GM21723 (cell line): ENCODE measurements at regions not wholly inside any gene's neighbourhood (a gene's known extent, or its start where the extent isn't known, plus 50 kb on each side); places are given as distances from the start of the nearest gene placed in this dataset.
"Not testable (repeated sequence)": the region's sequence is repeated elsewhere in the genome, so short reads cannot be mapped to it uniquely, and the experiment has no call there.

Source experiments
- ATAC-seq: cut with Tn5 transposase; IDR thresholded peaks from one replicate; pipeline ENCODE4 v1.9.1; 2021; ENCODE audit warnings: mild to moderate bottlenecking, moderate library complexity; ENCODE audit not compliant: unreplicated experiment

DNA sequence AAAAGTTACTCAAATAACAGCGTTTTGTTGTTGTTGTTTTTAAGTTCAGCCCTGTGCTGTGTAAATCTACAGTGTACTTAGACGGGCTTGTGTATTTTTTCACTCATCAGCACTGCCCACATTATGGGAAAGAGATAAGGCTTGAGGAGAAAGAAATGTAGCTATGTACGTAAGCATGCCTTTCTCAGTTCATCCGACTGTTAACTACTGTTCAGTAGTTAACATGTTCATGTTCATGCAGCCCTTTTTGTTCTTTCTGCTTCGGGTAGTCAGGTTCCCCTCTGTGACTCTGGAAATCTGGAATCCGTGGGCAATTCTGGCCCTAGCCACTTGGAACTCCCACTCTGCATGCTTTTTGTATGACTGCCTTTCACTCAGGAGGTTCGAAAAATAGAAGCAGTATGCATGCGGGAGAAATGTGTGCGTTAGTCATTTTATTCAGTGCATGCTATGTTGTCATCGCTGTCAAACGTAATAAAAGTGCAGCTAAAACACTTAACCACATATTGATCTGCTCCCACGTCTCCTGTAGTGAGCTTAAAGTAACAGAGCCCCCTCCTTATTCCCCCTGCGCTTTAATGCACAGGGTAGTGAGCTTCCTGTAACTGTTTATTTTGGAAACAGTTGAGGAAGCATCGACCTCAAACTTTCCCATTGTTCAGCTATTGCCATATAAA, 283.1 kb upstream of the NR2F2 start:
- ATAC-seq = no peak

DNA sequence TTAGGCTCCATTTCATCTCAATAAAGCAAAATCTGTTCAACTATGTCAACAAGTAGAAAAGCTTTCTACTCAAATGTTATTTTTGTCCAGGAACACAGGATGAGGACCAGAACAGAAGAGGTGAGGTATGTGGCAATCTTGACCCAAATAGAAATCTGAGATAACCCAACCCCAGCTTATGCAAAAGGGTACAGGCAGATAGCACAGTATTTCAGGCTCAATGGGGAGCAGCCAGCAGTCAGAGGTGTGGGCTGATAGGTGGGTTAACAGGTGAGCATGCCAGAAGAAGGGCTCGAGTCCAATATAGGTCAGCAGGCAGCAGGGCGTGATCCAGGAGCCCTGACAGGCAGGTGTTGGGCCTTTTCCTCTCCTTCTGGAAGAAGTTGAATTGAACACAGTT, 281.2 kb upstream of the NR2F2 start:
- ATAC-seq = no peak

DNA sequence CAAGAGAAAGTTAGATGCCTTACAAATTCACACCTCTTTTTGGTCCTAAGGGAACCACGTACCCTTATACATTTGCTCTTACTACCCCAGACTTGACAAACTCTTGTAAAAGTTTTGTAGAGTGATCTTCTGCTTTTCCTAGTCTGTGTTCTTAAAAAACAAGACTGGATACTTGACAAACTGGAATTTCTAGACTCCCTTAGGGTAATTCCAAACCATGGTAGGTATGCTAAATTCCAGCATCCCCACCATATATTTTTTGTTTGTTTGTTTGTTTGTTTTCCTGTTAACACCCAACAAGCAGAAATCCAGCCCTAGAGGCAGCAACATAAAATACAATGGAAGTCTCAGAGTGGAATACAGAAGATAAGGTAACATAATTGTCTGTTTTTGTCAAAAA, 280.7 kb upstream of the NR2F2 start:
- no peak for ATAC-seq

DNA sequence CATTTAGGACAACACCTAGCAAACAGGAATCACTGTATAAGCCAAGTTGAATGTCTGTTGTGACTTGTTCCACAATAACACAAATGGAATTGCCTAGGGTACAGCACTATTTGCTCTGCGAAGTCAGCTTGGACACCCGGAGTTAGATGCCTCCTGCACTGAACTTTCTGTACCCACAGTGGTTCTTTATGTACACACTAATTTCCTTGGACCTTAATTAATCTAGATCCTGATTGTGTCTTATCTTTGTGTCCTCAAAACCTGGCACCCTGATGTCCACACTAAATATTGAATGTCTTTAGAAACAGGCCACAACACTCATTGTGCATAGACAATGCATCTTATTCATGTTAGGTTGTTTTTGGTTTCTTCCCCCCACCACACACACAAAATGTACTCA, 278.9 kb upstream of the NR2F2 start:
- no peak for ATAC-seq

DNA sequence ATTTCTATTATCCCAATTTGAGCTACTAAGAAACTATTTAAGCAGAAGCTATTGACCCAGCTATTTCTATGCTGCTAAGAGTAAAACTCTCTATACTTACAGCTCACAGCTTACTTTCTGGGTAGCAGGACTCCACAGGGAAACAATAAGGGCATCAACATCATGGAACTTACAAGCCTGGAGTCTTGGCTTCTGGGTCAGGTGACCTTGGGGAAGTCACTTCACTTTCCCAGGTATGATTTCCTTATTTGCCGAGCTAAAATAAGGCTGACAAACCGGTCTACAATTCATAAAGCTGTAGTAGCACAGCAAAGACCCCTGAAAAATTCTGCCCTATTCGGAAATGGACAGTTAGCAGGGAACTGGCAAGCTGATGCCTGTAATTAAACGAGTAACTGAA, 278.3 kb upstream of the NR2F2 start:
- no peak for ATAC-seq

DNA sequence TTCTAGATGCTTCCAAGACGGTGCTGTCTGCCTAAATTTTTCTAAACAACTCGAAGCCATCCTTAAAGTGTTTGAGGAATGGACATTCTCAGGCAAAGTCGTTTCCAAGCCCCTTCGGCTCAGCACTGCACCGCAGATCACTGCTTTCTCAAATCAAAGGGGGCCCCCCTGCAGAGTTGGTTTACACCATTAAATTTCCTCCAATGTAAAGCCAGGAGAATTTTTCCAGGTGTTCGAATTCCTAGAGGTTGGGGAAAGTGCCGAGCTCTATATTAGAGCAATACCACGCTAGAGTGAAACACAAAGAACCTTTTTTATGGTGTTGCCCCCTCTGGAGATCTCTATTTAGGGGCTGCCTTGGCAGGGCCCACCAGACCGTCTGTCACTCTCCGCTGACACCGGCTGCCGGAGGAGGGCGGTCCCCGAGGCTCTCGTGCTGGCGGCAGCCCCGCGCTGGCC, 277.9 kb upstream of the NR2F2 start:
- no peak for ATAC-seq

DNA sequence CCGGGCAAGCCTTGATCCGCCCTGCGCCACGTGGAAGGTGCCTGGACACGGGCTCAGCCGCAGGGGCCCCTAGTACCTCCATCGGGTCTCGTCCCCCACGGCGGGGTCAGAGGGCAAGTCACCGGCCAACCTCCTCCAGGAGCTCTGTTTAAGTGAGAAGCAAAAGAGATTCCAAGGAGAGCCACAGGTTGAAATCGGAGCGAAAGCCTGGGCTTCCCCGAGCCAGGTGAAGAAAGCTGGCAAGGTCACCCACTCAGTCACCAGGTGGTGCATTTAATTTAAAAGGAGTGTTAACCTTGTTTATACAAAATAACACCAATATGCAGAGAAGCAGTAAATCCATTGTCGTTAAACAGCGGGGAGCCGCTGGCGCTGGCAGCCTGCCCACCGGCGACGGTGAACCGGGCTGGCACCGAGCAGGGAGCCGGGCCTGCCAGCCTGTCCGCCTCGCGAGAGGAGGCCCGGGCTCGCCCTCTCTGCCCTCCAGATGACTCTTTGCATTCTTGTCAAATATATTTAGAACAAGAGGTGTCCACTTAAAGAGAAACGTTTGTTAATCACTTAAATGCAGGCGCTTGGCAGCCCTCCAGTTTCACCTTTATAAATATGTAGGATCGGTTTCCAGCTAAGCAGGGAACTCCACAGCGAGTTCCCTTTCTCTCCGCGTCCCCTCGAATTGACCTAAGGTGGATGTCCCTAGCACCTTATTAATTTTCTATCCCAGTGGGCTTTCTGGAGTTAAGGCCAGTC, 277.3 kb upstream of the NR2F2 start:
- ATAC-seq = no peak

DNA sequence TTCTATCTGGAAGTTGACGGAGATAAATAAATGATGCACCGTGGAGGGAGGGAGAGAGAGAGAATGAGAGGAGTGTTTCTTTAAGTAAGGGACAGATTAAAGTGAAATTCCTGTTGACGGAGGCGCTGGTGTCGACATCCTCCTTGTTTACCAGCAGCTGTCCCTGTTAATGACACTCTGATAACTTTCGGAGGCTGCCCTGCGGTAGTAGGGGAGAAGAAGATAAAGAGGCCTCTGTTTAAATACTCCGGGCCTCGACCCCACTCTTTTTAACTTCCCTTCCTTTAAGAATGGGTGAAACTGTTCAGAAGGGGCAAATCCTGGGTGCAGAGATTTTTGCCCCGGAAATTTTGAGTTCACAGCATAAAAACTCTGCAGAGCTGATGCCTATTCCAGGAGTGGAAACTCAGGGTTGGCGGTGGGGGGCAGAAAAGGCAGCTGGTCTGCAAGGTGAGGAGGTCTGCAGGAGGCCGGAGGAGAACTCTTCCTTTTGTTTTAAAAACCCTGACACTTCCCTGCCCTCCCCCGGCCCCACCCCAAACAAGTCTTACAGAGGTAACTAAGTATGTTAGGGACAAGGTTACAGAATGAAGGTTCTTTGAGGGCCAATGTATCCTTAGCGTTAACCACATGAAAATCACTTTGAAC, 276.6 kb upstream of the NR2F2 start:
- no peak for ATAC-seq

DNA sequence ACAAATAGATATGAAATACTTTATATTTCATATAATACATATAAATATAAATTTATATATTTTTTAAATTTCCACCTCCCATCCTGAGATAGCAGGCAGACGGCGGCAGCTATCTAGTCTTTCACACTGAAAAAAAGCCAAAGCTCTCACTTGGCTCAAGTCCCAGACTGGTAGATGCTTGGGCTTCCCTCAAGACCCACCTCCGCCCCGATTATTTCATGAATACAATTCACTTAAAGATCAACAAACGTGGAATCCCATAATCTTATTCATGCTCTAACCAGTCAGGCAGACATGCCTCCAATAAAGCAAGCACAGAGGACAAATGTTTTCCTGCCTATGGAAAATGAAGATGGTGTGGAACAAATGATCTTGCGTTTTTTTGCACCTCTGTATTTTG, 275.9 kb upstream of the NR2F2 start:
- ATAC-seq = no peak

DNA sequence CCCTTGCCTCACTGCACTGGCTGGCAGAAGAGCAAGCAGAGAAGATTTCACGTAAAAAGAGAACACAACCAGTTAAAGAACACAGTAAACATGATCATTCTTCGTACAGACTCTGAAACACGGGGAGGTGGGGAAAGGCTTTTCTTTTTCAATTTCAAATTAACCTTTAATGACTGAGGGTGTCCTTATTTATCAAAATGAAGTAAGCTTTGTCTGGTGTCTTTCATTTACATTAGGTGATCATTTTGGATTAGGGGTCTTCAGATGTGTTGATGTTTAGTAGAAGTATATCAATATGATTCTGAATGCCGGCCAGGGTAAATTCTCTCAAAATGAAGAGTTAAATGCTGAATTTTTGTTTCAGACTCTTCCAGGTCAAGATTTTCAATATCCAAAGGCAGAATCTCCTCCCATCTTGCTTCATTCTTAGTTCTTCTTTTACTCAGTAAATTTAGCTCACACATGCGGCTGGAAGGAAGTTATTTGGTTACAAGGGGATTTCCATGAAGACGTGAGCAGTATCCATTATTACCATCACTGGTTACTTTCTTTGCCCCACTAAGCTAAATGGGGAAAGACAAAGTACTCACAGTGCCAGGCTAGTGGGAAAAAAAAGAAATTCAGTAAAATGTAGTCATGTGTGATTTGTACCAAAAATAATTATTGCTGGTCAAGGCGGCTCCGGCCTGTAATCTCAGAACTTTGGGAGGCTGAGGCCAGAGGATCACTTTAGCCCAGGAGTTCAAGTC, 272.2 kb upstream of the NR2F2 start:
- ATAC-seq = peak; percentile 86

DNA sequence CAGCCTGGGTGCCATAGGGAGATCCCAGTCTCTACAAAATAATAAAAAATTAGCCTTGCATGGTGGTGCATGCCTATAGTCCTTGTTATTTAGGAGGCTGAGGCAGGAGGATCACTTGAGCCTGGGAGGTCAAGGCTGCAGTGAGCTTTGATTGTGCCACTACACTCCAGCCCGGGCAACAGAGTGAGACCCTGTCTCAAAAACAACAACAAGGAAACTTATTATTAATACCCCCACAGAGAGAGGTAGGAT, 271.7 kb upstream of the NR2F2 start:
- not testable (repeated sequence) for ATAC-seq

DNA sequence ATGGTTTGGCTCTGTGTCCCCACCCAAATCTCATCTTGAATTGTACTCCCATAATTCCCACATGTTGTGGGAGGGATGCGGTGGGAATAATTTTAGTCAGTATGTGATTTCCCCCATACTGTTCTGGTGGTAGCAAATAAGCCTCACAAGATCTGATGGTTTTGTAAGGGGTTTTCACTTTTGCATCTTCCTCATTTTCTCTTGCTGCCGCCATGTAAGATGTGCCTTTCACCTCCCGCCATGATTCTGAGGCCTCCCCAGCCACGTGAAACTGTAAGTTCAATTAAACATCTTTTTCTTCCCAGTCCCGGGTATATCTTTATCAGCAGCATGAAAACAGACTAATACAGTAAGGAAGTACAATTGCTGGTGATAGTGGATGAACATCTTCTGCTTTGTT, 269.9 kb upstream of the NR2F2 start:
- ATAC-seq = not testable (repeated sequence)

DNA sequence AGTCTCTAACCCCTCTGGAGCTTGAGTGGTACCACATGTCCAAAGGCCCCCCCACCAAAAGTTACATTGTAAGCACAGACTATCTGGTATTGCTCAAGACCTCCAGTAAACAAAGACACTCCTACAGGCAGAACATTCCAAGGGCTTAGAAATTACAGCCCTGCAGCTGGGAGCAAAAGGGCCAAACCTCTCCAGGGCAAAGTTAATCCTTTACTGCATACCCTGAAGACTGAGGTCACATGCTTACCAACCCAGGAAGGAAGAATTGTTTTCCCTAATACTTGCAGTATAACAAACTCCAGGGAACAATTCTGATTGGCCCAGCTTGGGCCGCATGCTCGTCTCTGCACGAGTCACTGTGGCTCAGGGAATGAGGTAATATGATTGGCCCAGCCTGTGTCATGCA, 266.1 kb upstream of the NR2F2 start:
- no peak for ATAC-seq

DNA sequence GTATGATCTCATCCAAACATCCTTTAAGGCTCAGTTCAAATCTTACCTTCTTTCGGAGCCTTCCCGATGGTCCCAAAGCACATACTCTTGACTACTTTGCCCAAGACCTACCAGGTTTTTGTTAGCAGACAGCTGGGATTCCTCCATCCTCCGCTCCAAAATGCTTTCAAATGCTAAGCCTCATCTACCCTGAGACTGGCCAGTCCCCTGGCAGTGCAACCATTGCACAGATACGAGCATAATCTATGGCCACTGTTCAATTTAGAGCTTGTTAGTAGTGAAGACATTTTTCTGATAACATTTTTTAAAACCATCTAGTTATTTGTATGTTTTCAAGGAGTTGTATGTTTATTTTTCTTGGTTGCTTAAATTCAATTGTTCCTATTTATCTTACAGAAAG, 264.4 kb upstream of the NR2F2 start:
- no peak for ATAC-seq

DNA sequence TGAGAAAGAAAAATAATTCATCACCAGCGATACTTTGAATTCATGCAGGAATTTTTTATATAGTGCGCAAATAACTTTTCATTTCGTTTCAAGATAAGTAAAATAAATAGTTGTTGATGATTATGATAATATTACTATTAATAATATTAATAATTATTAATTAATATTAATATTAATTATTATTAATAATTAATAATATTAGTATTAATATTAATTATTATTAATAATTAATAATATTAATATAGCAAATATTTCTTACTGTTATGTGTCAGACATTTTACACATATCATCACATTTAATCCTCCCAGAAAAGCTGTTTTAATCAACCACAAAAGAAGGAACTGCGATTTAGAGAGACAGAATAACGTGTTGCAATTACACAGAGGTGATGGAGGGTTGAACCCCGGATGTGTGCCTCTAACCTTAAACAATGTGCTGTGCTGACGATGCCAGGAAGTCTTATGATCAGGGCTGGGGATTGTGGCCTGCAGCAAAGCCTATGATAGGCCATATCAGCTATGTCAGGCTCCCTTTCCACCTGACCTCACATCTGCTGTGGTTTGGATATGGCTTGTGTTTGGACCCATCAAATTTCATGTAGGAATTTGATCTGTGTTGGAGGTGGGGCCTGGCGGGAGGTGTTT, 263.5 kb upstream of the NR2F2 start:
- no peak for ATAC-seq

DNA sequence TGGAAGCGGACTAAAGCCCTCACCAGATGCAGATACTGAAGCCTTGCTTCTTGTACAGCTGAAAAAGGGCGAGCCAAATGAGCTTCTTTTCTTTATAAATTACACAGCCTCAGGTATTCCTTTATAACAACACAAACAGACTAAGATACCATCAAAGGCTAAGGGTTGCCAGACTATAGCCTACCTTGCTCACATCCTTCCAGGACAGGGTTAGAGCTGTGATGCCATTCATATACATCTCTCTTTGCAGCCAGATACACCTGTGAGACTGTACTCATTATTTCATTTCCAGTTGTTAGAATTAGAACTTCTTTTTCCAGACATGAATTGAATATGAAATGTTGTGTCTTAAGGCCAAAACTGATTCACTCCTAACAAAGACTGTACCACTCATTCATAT, 262.8 kb upstream of the NR2F2 start:
- no peak for ATAC-seq

DNA sequence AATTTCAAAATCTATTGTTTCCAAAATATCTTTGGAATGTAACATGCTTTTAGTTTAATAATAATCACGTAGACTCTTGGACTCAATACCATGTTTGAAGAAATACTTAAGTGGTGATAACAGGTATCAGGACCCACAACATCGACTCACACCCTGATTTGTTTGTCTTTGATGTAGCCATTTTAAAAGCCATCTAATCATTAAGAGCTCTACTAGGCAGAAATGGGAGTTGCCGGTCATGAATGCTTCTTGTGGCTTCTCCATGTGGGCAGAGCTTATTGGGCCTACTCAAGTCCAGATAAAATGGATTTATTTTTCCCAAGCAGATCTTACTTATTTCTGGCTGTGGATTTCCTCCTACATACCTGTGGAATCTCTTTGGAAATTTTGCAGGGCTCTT, 261.6 kb upstream of the NR2F2 start:
- ATAC-seq = no peak

DNA sequence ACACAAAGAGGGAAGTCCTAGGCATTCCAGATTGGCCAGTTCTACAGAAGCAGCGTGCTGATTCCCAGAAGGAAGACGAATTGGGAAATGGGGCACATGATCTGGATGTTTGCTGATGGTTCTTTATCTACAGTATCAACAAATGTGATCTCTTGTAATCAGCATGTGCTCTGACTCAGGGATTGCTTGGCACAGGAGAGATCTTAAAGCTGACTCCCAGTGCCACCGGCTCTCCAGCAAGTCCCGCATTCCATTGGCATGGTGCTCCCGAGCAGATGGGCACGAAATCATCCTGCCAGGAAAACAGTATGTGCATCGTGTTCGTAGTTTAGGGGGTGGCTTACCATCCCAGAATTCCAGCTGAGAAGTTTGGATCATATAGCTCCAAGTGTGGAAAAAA, 259.9 kb upstream of the NR2F2 start:
- ATAC-seq = no peak

DNA sequence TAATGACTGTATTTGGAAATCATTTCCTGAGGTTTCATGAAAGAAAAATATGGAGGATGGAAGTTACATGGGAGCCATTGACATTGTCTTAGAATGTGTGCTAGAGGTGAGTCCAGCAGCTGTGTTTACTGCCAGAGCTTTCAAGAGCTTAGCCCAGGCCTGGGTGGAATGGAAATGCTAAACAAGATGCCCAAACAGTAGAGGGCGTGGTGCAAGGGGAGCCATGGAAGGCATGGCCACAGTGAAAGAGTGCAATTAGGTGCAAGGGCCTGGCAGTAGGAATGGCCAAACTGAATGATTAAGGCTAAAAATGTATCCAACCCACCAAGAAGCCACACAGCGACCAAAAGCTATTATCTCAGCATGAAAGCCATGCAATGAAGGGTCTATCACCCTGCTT, 257.7 kb upstream of the NR2F2 start:
- ATAC-seq = no peak

DNA sequence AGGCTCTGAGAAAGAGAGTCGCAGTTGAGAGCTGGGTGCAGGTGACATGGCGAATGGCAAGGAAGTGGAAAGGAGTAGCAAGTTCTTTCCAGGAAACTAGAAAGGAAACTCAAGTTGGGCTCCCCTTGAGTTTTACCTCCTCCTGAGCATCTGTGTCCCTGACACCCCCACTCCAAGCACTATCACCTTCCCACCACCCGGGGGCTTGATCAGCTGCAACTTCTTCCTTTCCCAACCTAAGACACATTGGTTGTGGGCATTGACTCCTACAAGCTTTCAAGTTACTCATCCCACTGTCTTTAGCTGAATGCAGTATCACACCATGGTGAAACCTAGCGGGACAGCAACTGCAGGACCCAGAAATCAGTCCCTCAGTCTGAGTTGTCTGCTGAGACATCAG, 256.6 kb upstream of the NR2F2 start:
- ATAC-seq = no peak

DNA sequence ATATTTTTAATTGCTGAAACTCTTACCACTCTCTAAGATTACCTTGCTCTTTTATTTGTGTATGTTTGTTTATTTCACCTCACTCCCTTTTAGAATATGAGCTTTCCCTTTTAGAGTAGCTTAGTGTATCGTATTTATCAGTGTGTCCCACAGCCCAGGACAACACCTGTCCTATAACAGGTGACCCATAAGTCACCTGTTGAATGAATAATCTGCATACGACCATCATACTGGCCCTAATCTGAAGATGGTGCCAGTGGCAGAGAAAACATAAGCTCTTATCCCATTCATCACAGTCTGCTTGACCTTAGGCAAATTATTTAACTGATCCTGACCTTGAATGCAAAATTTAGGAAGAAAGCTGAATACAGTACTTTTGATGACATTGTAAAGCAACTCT, 254.6 kb upstream of the NR2F2 start:
- no peak for ATAC-seq
